ENCODE measurements at regions not wholly inside any gene's neighbourhood (a gene's known extent, or its start where the extent isn't known, plus 50 kb on each side); places are given as distances from the start of the nearest gene placed in this dataset.

DNA sequence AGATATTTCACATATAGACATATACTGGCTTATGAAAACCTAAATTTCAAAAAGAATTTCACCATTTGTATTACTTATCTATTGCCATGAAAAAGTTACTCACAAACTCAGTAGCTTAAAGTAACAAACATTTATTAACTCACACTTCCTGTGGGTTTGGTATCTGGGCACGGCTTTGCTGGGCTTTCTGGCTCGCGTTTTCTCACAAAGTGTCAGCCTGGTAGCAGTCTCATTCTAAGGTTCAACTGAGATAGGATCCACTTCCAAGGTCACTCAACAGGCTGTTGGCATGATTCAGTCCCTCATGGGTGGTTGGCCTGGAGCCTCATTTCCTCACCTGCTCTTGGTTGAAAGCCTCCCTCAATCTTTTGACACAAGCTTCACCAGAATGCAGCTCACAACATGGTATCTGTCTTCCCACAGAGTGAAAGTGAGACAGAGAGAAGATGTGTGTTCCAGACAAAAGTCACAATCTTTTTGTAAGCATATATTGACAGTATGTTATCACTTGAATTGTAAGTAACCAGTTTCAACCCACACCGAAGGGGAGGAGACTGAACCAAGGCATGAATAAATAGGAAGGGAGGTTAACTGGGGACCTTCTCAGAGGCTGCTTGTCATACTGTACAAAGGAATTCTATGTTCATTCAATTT lies 1065.8 kb upstream of the SPRY2 start:
- TF ChIP-seq, protein P1, sequence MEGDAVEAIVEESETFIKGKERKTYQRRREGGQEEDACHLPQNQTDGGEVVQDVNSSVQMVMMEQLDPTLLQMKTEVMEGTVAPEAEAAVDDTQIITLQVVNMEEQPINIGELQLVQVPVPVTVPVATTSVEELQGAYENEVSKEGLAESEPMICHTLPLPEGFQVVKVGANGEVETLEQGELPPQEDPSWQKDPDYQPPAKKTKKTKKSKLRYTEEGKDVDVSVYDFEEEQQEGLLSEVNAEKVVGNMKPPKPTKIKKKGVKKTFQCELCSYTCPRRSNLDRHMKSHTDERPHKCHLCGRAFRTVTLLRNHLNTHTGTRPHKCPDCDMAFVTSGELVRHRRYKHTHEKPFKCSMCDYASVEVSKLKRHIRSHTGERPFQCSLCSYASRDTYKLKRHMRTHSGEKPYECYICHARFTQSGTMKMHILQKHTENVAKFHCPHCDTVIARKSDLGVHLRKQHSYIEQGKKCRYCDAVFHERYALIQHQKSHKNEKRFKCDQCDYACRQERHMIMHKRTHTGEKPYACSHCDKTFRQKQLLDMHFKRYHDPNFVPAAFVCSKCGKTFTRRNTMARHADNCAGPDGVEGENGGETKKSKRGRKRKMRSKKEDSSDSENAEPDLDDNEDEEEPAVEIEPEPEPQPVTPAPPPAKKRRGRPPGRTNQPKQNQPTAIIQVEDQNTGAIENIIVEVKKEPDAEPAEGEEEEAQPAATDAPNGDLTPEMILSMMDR (conservative IDR thresholded peaks at IDR 0.05; ENCODE audit: low read depth in 2 of 2): no peak
- TF ChIP-seq EZH2 (IDR thresholded peaks at IDR 0.05; ENCODE audit: low read depth, unreplicated experiment): no peak
- no peak for TF ChIP-seq REST (IDR thresholded peaks at IDR 0.05; ENCODE audit: unreplicated experiment)
- no peak for TF ChIP-seq EZH2phosphoT487 (IDR thresholded peaks at IDR 0.05; ENCODE audit: unreplicated experiment)
- TF ChIP-seq ZNF331 (CRISPR knock-in tag; IDR thresholded peaks at IDR 0.05; ENCODE audit: low read depth): no peak
- no peak for TF ChIP-seq POLR2AphosphoS5 (IDR thresholded peaks at IDR 0.05; ENCODE audit: low read depth)
